HG03571 (cell line): ENCODE measurements at regions not wholly inside any gene's neighbourhood (a gene's known extent, or its start where the extent isn't known, plus 50 kb on each side); places are given as distances from the start of the nearest gene placed in this dataset.

Source experiments
- ATAC-seq: cut with Tn5 transposase; IDR thresholded peaks from one replicate; pipeline ENCODE4 v1.9.1; 2021; ENCODE audit not compliant: unreplicated experiment

GRCh38 chr2:150023663-150024062, 436.1 kb upstream of the MMADHC start:
- no peak for ATAC-seq

- ATAC-seq: no peak
Observed at GRCh38 chr2:150023044-150023443, 435.5 kb upstream of the MMADHC start.

GRCh38 chr2:150020937-150021673, 433.5 kb upstream of the MMADHC start:
- no peak for ATAC-seq

- ATAC-seq: no peak
Observed at GRCh38 chr2:150020221-150020620, 432.6 kb upstream of the MMADHC start.

- no peak for ATAC-seq
Observed at GRCh38 chr2:150019063-150019462, 431.5 kb upstream of the MMADHC start.

GRCh38 chr2:150012986-150013385, 425.4 kb upstream of the MMADHC start:
- ATAC-seq: no peak

- ATAC-seq: no peak
Observed at GRCh38 chr2:150011161-150011730, 423.7 kb upstream of the MMADHC start.

- no peak for ATAC-seq
Observed at GRCh38 chr2:150008901-150009300, 421.3 kb upstream of the MMADHC start.

GRCh38 chr2:150007815-150008430, 420.3 kb upstream of the MMADHC start:
- no peak for ATAC-seq

- no peak for ATAC-seq
Observed at GRCh38 chr2:150006591-150006990, 419.0 kb upstream of the MMADHC start.

GRCh38 chr2:150003544-150003943, 416.0 kb upstream of the MMADHC start:
- ATAC-seq: no peak

- ATAC-seq: no peak
Observed at GRCh38 chr2:150001788-150002187, 414.2 kb upstream of the MMADHC start.

GRCh38 chr2:149996901-149997300, 409.3 kb upstream of the MMADHC start:
- no peak for ATAC-seq

- no peak for ATAC-seq
Observed at GRCh38 chr2:149994057-149994728, 406.6 kb upstream of the MMADHC start.

- ATAC-seq: no peak
Observed at GRCh38 chr2:149993316-149993715, 405.7 kb upstream of the MMADHC start.

- no peak for ATAC-seq
Observed at GRCh38 chr2:149991576-149991975, 404.0 kb upstream of the MMADHC start.

- ATAC-seq: no peak
Observed at GRCh38 chr2:149990965-149991364, 403.4 kb upstream of the MMADHC start.

- no peak for ATAC-seq
Observed at GRCh38 chr2:149989447-149990063, 402.0 kb upstream of the MMADHC start.

- no peak for ATAC-seq
Observed at GRCh38 chr2:149988361-149988760, 400.8 kb upstream of the MMADHC start.

GRCh38 chr2:149986861-149987260, 399.3 kb upstream of the MMADHC start:
- ATAC-seq: no peak

- no peak for ATAC-seq
Observed at GRCh38 chr2:149984311-149984710, 396.7 kb upstream of the MMADHC start.
